Heart left ventricle (tissue), 16 donors: ENCODE measurements at regions not wholly inside any gene's neighbourhood (a gene's known extent, or its start where the extent isn't known, plus 50 kb on each side); places are given as distances from the start of the nearest gene placed in this dataset.

Experiments
- ATAC-seq, 4 donors: fragments of 200-7000 bp; cut with Tn5 transposase; one replicate each; pipeline ENCODE4 v1.9.1; 2020 to 2022; ENCODE audit warnings: moderate library complexity in 4 of 4, mild to moderate bottlenecking in 3 of 4, moderate number of reproducible peaks in 1 of 4
- DNase-seq, 5 donors: peaks; one replicate each; pipeline ENCODE4 v3.0.0-alpha.2; 2020
- H3K27ac ChIP-seq, 12 donors: fragments of 200-600 bp; sonication (generic) in 4 of 12; one replicate each; pipeline versions ENCODE4 v1.5.0 to v1.8.0; 2016 to 2022; ENCODE audit warnings: mild to moderate bottlenecking in 2 of 12
- H3K27me3 ChIP-seq, 9 donors: fragments of 200-600 bp; sonication (generic) in 2 of 9; one replicate each; pipeline versions ENCODE4 v1.5.1 to v1.8.0; 2016 to 2022; ENCODE audit warnings: mild to moderate bottlenecking in 3 of 9
- H3K36me3 ChIP-seq, 9 donors: fragments of 200-600 bp; sonication (generic) in 2 of 9; one replicate each; pipeline versions ENCODE4 v1.5.0 to v1.8.0; 2018 to 2022; ENCODE audit warnings: mild to moderate bottlenecking in 2 of 9
- H3K4me1 ChIP-seq, 12 donors: fragments of 200-600 bp; sonication (generic) in 4 of 12; one replicate each; pipeline versions ENCODE4 v1.5.0 to v1.8.0; 2016 to 2022; ENCODE audit warnings: mild to moderate bottlenecking in 3 of 12
- H3K4me3 ChIP-seq, 12 donors: fragments of 200-600 bp; sonication (generic) in 4 of 12; one replicate each; pipeline versions ENCODE4 v1.5.0 to v1.8.0; 2017 to 2022; ENCODE audit warnings: mild to moderate bottlenecking in 9 of 12, moderate library complexity in 4 of 12
- H3K9me3 ChIP-seq, 12 donors: fragments of 200-600 bp; sonication (generic) in 4 of 12; one replicate each; pipeline versions ENCODE4 v1.5.0 to v1.8.0; 2016 to 2022; ENCODE audit warnings: mild to moderate bottlenecking in 1 of 12
- POLR2A ChIP-seq, 2 donors: fragments of 450-650 bp; IDR thresholded peaks; one replicate each; pipeline ENCODE4 v1.6.1; 2017; ENCODE audit warnings: antibody characterized with exemption in 2 of 2, mild to moderate bottlenecking in 2 of 2, moderate library complexity in 2 of 2
- WGBS, 4 donors: extraction: QIAGEN DNeasy Blood & Tissue Kit in 2 of 4; methylation state at CpG; one replicate each; pipeline versions ENCODE4 v1.1.5 to v1.1.7; 2013 to 2018; 5-methylcytosine and 5-hydroxymethylcytosine counted together
- intact Hi-C, 10 donors: fragments of 100-400 bp; cut with DNase I; formaldehyde crosslinking; loops; one replicate each; pipeline versions ENCODE4 v1.11.1 to v1.14.2; 2022
- TF ChIP-seq, protein P1 (sequence below), 12 donors: fragments of 200-600 bp; sonication (generic) in 4 of 12; IDR thresholded peaks; one replicate each; pipeline versions ENCODE4 v1.5.0 to v1.8.0; 2018 to 2022; ENCODE audit warnings: antibody characterized with exemption in 12 of 12, mild to moderate bottlenecking in 5 of 12
- donor health status: ischemic (EF 13 %, LVEDD 7.1; RV severe dilation, severe dysfunction).
- donor health status: healthy with polysubstance abuse.
- donor health status: DM: no; HTN: yes; CAD: no.
- donor health status: DM: no; HTN: no; CAD: no.
- donor health status: ischemic (EF 25% LVEDD 6.9; RV normal size, moderate dysfunction).
- donor health status: ischemic (EF 25% LVEDD 5.7; RV mildly dilated, moderate dysfunction).
- donor health status: healthy.
- donor health status: DM: yes; HTN: yes; CAD: no.
- donor health status: ischemic (EF 35%, LVEDD 5.7; RV mildly dilated, moderate dysfunction).
- donor health status: nonischemic (EF 11% LVEDD 7.7; RV severe dilation, severe dysfunction).
- donor health status: DM: yes; HTN: yes; CAD: no.
- donor health status: PGD.
- donor health status: ischemic (EF 29% LVEDD 5.4; RV normal size, mild dysfunction).
- donor health status: nonischemic (EF 23%, LVEDD 6.1; RV moderate dilation, normal function).

- no peak overlapping the region for H3K4me3 ChIP-seq
- 88 to 94% (median 92%) methylated on average over 5 of the region's 5 CpGs for WGBS, 4 donors
- no peaks in the 10 kb centered on the region for H3K9me3 ChIP-seq
- ATAC-seq (no peak), DNase-seq (no peak)
- H3K27me3 ChIP-seq = peaks cover 0 to 4% (median 0%) of the 10 kb centered on the region in 9 donors
- no peaks in the 10 kb centered on the region for H3K36me3 ChIP-seq
- intact Hi-C loops = no loop called here
- no peak overlapping the region for H3K27ac ChIP-seq
- H3K4me1 ChIP-seq = no peaks in the 10 kb centered on the region
- TF ChIP-seq, protein P1, sequence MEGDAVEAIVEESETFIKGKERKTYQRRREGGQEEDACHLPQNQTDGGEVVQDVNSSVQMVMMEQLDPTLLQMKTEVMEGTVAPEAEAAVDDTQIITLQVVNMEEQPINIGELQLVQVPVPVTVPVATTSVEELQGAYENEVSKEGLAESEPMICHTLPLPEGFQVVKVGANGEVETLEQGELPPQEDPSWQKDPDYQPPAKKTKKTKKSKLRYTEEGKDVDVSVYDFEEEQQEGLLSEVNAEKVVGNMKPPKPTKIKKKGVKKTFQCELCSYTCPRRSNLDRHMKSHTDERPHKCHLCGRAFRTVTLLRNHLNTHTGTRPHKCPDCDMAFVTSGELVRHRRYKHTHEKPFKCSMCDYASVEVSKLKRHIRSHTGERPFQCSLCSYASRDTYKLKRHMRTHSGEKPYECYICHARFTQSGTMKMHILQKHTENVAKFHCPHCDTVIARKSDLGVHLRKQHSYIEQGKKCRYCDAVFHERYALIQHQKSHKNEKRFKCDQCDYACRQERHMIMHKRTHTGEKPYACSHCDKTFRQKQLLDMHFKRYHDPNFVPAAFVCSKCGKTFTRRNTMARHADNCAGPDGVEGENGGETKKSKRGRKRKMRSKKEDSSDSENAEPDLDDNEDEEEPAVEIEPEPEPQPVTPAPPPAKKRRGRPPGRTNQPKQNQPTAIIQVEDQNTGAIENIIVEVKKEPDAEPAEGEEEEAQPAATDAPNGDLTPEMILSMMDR (IDR thresholded peaks at IDR 0.05) = no peak
- no peak for TF ChIP-seq POLR2A (IDR thresholded peaks at IDR 0.05)
Observed at GRCh38 chr11:70696564-70696963, 298.2 kb downstream of the CTTN start.

DNA sequence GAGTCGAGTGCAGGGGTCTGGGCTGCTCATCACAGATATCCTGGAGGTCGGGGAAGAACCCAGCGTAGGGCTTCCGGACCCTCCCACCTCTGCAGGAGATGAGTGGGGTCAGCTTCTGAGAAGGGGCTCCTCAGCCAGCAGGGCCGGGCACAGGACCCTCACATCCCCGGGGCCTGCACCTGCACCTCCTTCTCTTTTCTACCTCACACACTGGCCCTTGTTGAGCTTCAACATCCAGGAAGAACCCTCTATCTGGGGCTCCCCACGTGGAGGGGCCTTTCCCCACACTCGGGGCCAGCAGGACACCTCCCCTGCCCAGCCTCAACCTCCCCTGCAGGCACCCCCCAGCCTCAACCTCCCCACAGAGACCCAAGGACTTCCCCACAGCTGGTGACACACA, 299.4 kb downstream of the CTTN start:
- 81 to 85% (median 83%) methylated on average over 8 of the region's 8 CpGs for WGBS, 4 donors
- no peak for TF ChIP-seq POLR2A (IDR thresholded peaks at IDR 0.05)
- TF ChIP-seq, protein P1 (IDR thresholded peaks at IDR 0.05) = no peak
- no peak overlapping the region for H3K4me3 ChIP-seq
- no peaks in the 10 kb centered on the region for H3K36me3 ChIP-seq
- no peaks in the 10 kb centered on the region for H3K9me3 ChIP-seq
- intact Hi-C loops = no loop called here
- ATAC-seq (no peak), DNase-seq (no peak)
- H3K27ac ChIP-seq = no peak overlapping the region
- H3K4me1 ChIP-seq = no peaks in the 10 kb centered on the region
- peaks cover 0 to 3% (median 0%) of the 10 kb centered on the region in 9 donors for H3K27me3 ChIP-seq

GRCh38 chr11:70698871-70699270, 300.5 kb downstream of the CTTN start:
- Histone ChIP-seq H3K9me3 (no peaks in the 10 kb centered on the region), H3K27me3 (peaks cover 0 to 13% (median 0%) of the 10 kb centered on the region in 9 donors), H3K4me3 (no peak overlapping the region), H3K36me3 (no peaks in the 10 kb centered on the region), H3K4me1 (no peaks in the 10 kb centered on the region), H3K27ac (no peak overlapping the region)
- 73 to 80% (median 77%) methylated on average over 2 of the region's 2 CpGs for whole genome bisulfite sequencing, 4 donors
- TF ChIP-seq, protein P1 (IDR thresholded peaks at IDR 0.05) = no peak
- no peak for TF ChIP-seq POLR2A (IDR thresholded peaks at IDR 0.05)
- ATAC-seq = no peak
- no peak for DNase-seq
- intact Hi-C loops = no loop called here

DNA sequence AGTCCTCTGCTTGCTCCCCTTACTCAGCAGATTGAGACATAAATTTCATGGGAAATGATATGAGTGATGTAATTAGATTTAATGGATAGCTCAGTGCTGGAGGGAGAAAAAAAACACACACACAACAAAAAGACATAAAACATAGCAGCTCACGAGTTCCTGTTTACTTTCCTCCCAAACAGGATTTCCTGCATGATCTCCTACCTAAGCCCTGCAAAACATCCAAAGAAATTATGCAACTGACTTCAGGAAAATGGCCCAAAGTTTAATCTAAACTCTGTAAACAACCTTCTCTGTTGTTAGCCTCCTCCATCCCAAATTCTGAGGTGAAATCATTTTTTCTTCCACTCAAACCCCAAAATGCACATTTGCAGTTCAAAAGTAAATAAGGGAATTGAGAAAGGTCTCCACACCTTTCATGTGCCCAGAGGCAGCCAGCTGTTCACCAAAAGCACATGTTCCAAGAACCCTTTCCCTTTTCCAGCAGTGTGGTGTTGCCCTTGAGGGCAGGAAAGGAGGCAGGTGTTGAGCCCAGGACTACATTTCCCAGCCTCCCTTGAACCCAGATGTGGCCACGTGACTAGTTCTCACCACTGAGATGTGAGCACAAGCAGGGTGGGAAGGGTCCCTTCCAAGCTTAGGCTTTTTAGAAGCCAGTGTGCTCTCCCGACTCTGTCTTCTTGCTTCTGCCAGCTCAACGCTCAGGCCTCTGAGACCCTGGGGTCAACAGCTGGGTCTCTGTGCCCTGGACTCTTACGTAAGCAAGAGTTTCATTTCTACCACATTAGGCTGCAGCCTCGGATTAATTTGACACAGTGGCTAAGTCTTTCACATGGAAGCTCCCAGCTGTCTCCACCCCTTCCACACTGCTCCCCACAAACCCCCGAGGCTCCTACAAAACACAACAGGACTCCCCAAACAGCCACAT, 301.2 kb downstream of the CTTN start:
- H3K27me3 ChIP-seq = peaks cover 0 to 17% (median 0%) of the 10 kb centered on the region in 9 donors
- H3K9me3 ChIP-seq = no peaks in the 10 kb centered on the region
- intact Hi-C loops = loop anchor here in 1 of 10 donors (10.0 kb wide), 1 partner anchor 55 kb away; no protein-coding TSS in a partner anchor

More for the DNA sequence above, 301.2 kb downstream of the CTTN start:
- no peaks in the 10 kb centered on the region for H3K4me1 ChIP-seq
- no peaks in the 10 kb centered on the region for H3K36me3 ChIP-seq
- no peak for ATAC-seq
- no peak overlapping the region for H3K27ac ChIP-seq
- DNase-seq = no peak
- 53 to 62% (median 59%) methylated on average over 7 of the region's 7 CpGs for WGBS, 4 donors
- no peak overlapping the region for H3K4me3 ChIP-seq
- TF ChIP-seq, protein P1 (IDR thresholded peaks at IDR 0.05) = no peak
